ENCODE measurements at regions not wholly inside any gene's neighbourhood (a gene's known extent, or its start where the extent isn't known, plus 50 kb on each side); places are given as distances from the start of the nearest gene placed in this dataset.

GRCh38 chr6:37115236-37115895 lies 54.6 kb upstream of the PIM1 start:
- TF ChIP-seq CTCF (IDR thresholded peaks at IDR 0.05): no peak
- TF ChIP-seq POLR2A (IDR thresholded peaks at IDR 0.05): no peak
